Activated T-cell treated with anti-CD3 and anti-CD28 coated beads for 1 hour (primary cell): ENCODE measurements at regions not wholly inside any gene's neighbourhood (a gene's known extent, or its start where the extent isn't known, plus 50 kb on each side); places are given as distances from the start of the nearest gene placed in this dataset.
"Not testable (repeated sequence)": the region's sequence is repeated elsewhere in the genome, so short reads cannot be mapped to it uniquely, and the experiment has no call there.

Experiments used
- DNase-seq: peaks from one replicate; pipeline ENCODE4 v3.0.0-alpha.2; 2020; ENCODE audit warnings: low read depth

DNA sequence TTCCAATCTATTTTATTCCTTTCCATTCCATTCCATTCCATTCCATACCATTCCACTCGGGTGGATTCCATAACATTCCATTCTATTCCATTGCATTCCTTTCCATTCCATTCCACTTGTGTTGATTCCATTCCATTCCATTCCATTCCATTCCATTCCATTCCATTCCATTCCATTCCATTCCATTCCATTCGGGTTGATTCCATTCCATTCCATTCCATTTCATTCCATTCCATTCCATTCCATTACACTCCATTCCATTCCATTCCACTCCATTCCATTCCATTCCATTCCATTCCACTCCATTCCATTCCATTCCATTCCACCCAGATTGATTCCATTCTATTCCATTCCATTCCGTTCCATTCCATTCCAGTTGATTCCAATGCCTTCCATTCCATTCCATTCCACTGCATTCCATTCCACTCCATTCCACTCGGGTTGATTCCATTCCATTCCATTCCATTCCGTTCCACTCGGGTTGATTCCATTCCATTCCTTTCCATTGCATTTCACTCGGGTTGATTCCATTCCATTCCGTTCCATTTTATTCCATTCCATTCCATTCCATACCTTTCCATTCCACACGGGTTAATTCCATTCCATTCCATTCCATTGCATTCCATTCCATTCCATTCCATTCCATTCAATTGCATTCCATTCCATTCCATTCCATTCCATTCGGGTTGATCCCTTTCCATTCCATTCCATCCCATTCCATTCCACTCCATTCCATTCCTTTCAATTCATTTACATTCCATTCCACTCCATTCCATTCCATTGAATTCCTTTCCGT is 168.4 kb downstream of the CWH43 start:
- DNase-seq = not testable (repeated sequence)

DNA sequence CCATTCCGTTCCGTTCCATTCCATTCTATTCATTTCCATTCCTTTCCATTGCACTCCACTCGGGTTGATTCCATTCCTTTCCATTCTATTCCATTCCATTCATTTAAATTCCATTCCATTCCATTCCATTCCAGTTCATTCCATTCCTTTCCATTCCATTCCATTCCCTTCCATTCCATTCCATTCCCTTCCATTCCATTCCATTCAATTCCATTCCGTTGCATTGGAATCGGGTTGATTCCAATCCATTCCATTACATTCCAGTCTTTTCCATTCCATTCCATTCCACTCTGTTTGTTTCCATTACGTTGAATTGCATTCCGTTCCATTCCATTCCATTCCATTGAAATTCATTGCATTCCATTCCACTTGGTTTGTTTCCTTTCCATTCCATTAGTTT is 169.2 kb downstream of the CWH43 start:
- DNase-seq = not testable (repeated sequence)

DNA sequence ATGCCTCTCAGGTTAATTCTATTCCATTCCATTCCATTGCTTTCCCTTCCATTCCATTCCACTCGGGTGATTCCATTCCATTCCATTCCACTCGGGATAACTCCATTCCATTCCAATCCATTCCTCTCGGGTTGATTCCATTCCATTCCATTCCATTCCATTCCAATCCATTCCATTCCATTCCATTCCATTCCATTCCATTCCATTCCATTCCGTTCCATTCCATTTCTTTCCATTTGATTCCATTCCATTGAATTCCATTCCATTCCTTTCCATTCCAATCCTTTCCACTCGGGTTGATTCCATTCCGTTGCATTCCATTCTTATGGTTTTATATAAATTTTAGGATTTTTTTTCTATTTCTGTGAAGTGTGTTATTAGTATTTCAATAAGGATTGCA is 170.2 kb downstream of the CWH43 start:
- DNase-seq = not testable (repeated sequence)

DNA sequence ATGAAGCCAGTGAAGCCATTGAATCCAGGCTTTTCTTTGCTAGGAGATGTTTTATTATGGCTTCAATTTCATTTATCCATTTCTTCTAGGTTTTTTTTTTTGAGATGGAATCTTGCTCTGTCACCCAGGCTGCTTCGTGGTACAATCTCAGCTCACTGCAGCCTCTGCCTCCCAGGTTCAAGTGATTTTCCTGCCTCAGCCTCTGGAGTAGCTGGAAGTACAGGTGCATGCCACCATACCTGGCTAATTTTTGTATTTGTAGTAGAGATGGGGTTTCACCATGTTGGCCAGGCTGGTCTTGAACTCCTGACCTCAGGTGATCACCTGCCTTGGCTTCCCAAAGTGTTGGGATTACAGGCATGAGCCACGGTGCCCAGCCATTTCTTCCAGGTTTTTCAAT is 171.6 kb downstream of the CWH43 start:
- DNase-seq = not testable (repeated sequence)

DNA sequence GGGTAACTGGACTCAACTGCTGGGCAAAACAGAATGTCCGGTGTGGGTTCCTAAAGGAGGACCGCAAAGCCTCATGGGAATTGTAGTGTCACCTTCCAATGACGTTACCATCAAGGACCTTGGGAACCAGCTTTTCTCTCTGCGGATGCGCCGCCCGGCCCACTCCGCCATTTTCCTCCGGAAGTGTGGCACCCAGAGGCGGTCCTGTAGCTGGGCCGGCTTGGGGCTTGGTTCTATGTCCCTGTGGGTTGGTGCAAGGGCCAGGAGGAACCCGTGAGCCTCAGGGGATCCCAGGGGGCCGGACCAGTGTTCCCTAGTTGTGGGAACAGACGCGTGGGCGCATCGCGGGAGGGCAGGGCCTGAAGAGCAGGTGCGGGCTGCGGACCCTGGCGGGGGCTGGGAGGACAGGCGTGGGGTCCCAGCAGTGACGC is 175.1 kb downstream of the CWH43 start:
- not testable (repeated sequence) for DNase-seq

DNA sequence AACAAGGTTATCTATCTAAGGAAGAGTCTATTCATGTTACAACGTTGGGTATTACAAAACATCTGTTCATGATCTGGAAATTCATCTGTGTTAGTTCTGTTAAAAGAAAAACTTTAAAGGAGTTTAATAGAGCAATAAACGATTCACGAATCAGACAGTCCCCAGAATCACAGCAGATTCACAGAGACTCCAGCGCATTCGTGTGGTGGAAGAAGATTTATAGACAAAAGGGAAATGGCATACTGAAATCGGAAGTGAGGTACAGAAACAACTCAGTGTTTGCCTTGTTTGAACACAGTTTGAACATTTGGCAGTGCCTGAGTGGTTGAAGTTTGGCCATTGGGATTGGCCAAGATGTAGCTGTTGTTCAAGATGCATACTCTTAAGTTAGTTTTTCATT is 178.8 kb downstream of the CWH43 start:
- DNase-seq = not testable (repeated sequence)

DNA sequence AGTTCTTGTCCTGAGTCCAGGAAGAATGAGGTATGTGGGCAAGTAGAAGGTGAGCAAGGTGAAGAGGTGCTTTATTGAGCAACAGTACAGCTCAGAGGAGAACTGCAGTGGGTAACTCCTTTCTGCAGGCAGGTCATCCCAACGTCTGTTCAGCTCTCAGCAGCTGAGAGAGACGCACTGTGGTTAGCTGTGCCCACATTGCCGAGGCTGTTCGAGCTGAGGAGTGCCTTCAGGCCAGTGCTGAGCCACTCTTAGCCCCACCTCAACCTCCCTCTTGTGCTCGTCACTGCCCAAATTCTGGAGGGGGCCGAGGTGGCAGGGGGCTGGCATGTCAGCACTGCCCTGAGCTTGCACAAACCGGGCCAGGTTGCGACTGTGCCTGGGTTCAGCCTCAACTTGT is 191.8 kb downstream of the CWH43 start:
- DNase-seq = not testable (repeated sequence)

DNA sequence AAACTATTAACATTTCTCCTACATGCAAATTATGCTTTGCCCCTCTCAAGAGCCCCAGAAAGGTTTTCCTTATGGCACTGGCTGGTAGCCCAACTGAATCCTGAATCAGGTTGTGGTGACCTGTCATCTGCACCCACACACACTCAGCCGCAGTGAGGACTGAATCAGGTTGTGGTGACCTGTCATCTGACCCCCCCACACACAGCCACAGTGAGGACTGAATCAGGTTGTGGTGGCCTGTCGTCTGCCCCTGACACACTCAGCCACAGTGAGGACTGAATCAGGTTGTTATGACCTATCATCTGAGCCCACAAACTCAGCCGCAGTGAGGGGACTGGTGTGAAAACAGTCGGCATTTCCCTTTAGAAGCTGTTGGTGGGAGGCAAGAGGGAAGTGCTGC is 195.0 kb downstream of the CWH43 start:
- not testable (repeated sequence) for DNase-seq

DNA sequence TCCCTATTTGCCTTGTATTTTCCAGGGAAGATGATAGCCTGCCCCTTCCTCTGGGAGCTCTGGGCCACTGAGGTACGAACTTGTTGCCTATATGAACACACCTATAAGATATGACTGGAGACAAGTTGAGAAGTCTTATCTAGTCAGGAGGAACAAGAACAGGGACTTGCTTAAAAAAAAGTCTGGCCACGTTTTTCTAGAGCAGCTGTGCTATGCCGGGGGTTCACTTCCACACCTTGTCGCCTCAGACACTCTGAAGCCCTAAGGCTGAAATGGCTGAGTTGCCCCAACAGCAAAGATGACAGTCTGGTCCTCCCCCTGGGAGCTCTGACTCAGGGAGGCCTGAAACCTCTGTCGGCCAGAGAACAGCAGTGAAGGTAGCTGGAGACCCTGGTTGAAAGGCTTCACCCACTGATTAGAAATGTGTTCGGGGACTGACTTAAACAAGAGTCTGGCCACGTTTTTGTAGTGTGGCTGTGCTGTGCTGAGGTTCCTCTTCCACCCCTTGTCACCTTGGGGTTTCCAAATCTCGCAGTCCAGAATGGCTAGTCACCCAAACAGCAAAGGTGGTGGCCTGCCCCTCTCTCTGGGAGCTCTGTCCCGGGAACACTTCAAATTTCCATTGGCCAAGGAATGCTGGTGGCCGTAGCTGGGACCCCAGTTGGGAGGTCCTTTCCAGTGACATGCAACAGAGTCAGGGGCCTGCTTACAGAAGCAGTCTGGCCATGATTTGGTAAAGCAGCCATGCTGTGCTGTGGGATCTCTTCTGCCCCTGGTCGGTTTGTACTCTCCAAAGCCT is 225.5 kb downstream of the CWH43 start:
- DNase-seq = not testable (repeated sequence)

DNA sequence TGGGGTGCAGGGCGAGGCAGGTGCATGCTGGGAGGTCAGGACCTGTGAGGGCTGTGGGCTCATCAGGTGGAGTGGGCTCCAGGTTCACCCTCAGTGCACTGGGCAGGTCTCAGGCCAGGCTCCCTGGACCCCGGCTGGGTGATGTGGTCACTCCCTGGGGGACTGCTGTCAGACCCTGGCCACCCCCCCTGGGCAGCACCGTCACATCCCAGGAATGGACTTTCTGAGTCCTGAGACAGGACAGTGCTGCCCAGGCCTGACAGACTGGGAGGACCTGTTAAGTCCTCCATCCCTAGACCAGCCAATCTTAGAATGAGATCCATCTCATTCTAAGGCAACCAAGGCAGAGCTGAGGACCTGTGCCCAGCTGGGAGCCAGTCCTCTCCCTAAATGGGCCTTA is 227.2 kb downstream of the CWH43 start:
- not testable (repeated sequence) for DNase-seq

DNA sequence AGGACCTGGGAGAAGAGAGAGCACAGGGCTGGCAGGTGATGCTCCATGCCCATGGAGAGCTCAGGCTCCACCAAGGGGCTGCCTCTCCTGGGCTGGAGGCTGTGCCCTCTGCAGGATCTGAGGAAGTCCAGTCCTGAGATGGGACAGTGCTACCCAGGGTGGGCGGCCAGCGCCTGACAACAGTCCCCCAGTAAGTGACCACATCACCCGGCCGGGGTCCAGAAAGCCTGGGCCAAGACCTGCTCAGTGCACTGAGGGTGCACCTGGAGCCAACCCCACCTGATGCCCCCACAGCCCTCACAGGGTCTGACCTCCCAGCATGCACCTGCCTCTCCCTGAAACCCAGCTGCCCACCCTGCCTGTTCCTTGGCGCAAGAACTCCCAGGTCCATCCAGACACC is 227.7 kb downstream of the CWH43 start:
- not testable (repeated sequence) for DNase-seq

DNA sequence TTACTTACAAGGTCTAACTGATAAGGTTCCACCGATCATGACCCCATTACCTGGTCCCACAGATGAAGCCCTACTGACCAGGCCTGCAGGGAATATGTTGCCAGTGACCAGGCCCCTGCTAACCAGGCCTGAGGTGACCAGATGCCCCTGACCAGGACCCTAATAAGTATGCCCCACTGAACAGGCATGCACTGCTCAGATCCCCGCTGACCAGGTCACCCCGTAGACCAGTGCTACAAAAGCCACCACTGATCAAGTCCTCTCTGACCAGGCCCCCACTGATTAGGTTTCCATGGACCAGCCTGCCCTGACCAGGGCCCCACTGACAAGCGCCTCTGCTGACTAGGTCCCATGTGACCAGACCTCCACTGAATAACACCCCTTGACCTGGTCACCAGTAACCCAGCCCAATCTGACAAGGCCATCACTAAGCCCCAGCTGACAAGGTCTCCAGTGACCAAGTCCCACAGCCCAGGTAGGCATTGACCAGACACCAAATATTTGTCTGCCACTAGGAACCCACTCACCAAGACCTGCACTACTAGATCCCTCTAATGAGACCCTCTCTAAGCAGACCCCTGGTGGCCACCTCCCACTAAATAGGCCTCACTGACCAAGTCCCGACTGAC is 228.5 kb downstream of the CWH43 start:
- DNase-seq = not testable (repeated sequence)

DNA sequence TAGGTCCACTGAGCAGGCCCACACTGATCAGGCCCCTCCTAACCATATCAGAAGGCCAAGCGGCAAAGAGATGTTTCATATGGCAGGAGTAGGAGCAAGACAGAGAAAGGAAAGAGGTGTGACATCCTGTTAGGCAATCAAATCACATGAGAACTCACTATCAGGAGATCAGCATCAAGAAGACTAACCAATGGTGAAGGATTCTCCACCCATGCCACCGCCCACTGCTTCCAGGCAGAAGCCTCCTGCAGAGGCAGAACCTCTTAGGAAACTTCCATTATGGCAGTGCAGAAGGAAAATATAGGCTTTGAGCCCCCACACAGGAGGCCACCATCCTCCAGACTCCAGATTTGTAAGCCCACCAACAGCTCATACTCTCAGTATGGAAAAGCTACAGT is 229.0 kb downstream of the CWH43 start:
- DNase-seq = not testable (repeated sequence)

DNA sequence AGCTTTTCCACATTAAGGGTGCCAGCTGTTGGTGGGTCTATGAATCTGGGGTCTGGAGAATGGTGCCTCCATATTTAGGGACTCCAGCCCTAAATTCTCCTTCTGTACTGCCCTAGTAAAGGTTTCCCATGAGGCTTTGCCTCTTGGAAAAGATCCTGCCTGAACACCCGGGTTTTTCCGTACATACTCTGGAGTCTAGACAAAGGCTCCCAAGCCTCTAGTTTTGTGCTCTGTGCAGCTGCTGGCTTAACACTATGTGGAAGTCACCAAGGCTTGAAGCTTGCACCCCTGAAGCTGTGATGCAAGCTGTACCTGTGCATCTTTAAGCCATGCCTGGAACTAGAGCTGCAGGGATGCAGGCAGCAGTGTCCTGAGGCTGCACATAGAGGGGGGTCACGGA is 230.5 kb downstream of the CWH43 start:
- DNase-seq = not testable (repeated sequence)

DNA sequence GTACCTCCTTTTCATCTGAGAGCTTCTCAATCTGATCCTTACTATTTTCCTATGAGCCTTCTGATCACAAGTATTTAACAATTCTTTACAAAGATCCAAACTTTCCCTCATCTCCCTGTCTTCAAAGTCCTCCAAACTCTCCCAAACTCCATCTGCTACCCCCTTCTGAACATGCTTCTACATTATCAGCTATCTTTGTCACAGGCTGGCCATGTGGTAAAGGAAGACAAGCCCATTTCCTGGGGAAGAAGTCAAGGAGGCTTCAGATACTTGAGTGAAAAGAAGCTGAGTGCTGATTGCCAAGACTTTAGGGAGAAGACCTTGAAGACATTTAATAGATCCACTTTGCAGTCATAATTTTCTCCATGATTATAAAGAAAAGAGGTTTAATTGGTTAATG is 231.4 kb downstream of the CWH43 start:
- DNase-seq = no peak

DNA sequence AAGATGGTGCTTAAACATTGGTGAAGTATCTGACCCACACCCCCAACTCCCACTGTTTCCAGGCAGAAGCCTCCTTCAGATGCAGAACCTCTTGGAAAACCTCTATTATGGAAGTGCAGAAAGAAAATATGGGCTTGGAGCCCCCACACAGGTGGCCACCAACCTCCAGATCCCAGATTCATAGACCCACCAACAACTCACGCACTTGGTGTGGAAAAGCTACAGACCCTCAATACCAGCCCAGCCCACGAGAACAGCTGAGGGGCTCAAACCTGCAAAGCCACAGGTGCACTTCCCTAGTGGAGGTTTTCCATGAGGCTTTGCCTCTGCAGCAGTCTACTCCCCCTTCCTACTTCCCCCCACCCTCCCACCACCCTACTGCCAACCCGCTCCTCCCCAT is 232.0 kb downstream of the CWH43 start:
- DNase-seq = not testable (repeated sequence)

DNA sequence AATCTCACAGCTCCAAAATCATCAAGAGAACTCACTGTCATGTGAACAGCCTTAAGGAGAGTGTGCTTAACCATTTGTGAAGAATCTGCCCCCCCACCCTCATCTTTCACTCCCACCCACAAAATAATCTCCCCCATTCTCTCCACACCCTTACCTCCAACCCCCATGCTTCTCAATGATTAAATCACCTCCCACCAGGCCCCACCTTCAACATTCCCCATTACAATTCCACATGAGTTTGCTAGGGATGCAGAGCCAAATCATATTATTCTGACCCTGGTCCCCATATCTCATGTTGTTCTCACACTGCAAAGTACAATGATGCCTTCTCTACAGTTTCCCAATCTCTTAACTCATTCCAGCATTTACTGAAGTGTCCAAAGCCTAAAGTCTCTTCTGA is 232.9 kb downstream of the CWH43 start:
- not testable (repeated sequence) for DNase-seq

DNA sequence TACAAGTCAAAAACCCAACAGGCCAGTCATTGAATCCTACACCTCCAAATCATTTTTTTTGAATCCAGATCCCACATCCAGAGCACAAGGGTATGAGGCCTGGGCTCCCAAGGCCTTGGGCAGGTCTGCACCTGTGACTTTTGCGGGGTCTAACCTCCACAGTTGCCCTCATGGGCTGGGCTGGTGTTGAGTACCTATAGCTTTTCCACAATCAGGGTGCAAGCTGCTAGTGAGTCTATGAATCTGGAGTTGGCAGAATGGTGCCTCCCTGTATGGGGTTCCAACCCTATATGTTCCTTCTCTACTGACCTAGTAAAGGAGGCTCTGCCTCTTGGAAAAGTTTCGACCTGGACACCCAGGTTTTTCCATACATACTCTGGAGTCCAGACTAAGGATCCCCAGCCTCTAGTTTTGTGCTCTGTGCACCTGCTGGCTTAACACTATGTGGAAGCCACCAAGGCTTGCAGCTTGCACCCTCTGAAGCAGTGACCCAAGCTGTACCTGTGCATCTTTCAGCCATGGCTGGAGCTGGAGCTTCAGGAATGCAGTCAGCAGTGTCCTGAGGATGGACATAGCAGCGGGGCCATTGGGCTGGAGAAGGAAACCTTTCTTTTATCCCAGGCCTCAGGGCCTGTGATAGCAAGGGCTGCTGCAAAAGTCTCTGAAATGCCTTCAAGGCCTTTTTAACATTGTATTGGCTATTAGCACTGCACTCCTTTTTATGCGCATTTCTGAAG is 233.6 kb downstream of the CWH43 start:
- DNase-seq = not testable (repeated sequence)

DNA sequence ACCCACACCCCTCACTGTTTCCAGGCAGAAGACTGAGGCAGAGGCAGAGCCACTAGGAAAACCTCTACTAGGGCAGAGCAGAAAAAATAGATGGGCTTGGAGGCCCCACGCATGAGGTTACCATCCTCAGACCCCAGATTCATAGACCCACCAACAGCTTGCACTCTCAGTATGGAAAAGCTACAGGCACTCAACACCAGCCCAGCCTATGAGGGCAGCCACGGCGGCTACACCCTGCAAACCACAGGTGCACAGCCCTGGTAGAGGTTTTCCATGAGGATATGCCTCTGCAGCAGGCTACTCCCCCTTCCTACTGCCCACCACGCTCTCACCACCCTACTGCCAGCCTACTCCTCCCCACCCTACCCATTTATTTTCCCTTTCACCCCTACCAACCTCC is 235.1 kb downstream of the CWH43 start:
- DNase-seq = no peak

DNA sequence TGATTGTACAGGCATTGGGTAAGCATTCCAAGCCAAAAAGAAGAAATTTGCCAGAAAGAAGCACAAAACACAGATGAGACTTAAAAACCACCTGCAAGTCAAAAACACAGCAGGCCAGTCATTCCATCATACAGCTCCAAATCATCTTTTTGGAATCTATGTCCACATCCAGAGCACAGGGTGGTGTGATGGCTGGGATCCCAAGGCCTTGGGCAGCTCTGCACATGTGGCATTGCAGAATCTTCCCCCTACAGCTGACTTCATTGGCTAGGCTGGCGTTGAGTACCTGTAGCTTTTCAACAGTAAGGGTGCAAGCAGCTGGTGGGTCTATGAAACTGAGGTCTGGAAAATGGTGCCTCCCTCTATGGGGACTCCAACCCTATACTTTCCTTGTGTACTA is 236.7 kb downstream of the CWH43 start:
- not testable (repeated sequence) for DNase-seq

DNA sequence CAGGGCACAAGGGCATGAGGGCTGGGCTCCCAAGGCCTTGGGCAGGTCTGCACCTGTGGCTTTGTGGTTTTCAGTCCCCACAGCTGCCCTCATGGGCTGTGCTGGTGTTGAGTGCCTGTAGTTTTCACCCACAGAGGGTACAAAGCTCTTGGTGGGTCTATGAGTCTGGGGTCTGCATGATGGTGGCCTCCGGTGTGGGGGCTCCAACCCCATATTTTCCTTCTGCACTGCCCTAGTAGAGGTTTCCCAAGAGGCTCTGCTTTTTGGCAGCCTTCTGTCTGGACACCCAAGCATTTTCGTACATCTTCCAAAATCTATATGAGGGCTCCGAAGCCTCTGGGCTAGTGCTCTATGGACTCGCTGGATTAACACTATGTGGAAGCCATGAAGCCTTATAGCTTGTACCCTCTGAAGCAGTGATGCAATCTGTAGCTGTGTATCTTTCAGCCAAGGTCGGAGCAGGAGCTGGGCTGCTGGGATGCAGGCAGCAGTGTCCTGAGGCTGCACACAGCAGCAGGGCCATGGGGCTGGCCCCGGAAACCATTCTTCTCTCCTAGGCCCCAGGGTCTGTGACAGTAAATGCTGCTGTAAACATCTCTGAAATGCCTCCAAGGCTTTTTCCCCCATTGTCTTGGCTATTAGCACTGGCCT is 240.3 kb downstream of the CWH43 start:
- not testable (repeated sequence) for DNase-seq
